ENCODE measurements at regions not wholly inside any gene's neighbourhood (a gene's known extent, or its start where the extent isn't known, plus 50 kb on each side); places are given as distances from the start of the nearest gene placed in this dataset.
"Not testable (repeated sequence)": the region's sequence is repeated elsewhere in the genome, so short reads cannot be mapped to it uniquely, and the experiment has no call there.

GRCh38 chr5:126055348-126055729 is 367.9 kb upstream of the GRAMD2B start:
- Histone ChIP-seq H3K27ac (ENCODE audit: low read length) (peak overlapping the region; percentile 22), H3K9me3 (ENCODE audit: control insufficient read depth, insufficient read depth, low read length) (no peaks in the 10 kb centered on the region)
- DNase-seq (ENCODE audit: low read depth, low spot score) = no peak

GRCh38 chr5:126056352-126056751 is 366.9 kb upstream of the GRAMD2B start:
- no peaks in the 10 kb centered on the region for H3K27me3 ChIP-seq (ENCODE audit: control insufficient read depth, insufficient read depth, low read length)
- H3K4me3 ChIP-seq (ENCODE audit: low read length) = no peak overlapping the region
- H3K27ac ChIP-seq (ENCODE audit: low read length) = peak overlapping the region; percentile 89
- WGBS (ENCODE audit: insufficient coverage, insufficient read length) = no CpG with 5 or more reads among the region's 1 CpG
- H3K4me1 ChIP-seq (ENCODE audit: control insufficient read depth, insufficient read depth, low read length) = peaks cover 2% of the 10 kb centered on the region; the same call in 1 of the 2 replicates
- no peak for DNase-seq (ENCODE audit: low read depth, low spot score)
- H3K36me3 ChIP-seq (ENCODE audit: control insufficient read depth, insufficient read depth, low read length) = no peaks in the 10 kb centered on the region
- H3K9me3 ChIP-seq (ENCODE audit: control insufficient read depth, insufficient read depth, low read length) = no peaks in the 10 kb centered on the region

More at GRCh38 chr5:126055348-126055729, 367.9 kb upstream of the GRAMD2B start:
- Histone ChIP-seq H3K27me3 (ENCODE audit: control insufficient read depth, insufficient read depth, low read length) (no peaks in the 10 kb centered on the region), H3K36me3 (ENCODE audit: control insufficient read depth, insufficient read depth, low read length) (no peaks in the 10 kb centered on the region), H3K4me3 (ENCODE audit: low read length) (no peak overlapping the region), H3K4me1 (ENCODE audit: control insufficient read depth, insufficient read depth, low read length) (peaks cover 2% of the 10 kb centered on the region; the same call in 1 of the 2 replicates)
- no CpG with 5 or more reads among the region's 2 CpGs for WGBS (ENCODE audit: insufficient coverage, insufficient read length)

GRCh38 chr5:126056851-126057622 is 366.2 kb upstream of the GRAMD2B start:
- H3K27ac ChIP-seq (ENCODE audit: low read length) = peak overlapping the region; percentile 89
- no peak overlapping the region for H3K4me3 ChIP-seq (ENCODE audit: low read length)
- H3K4me1 ChIP-seq (ENCODE audit: control insufficient read depth, insufficient read depth, low read length) = peaks cover 2% of the 10 kb centered on the region; the same call in 1 of the 2 replicates
- no peaks in the 10 kb centered on the region for H3K36me3 ChIP-seq (ENCODE audit: control insufficient read depth, insufficient read depth, low read length)
- no CpG with 5 or more reads among the region's 13 CpGs for WGBS (ENCODE audit: insufficient coverage, insufficient read length)
- no peaks in the 10 kb centered on the region for H3K27me3 ChIP-seq (ENCODE audit: control insufficient read depth, insufficient read depth, low read length)
- no peaks in the 10 kb centered on the region for H3K9me3 ChIP-seq (ENCODE audit: control insufficient read depth, insufficient read depth, low read length)
- DNase-seq (ENCODE audit: low read depth, low spot score) = peak; percentile 96

- H3K27ac ChIP-seq (ENCODE audit: low read length); H3K4me3 ChIP-seq (ENCODE audit: low read length); H3K9me3 ChIP-seq (ENCODE audit: control insufficient read depth, insufficient read depth, low read length); DNase-seq (ENCODE audit: low read depth, low spot score); H3K27me3 ChIP-seq (ENCODE audit: control insufficient read depth, insufficient read depth, low read length); H3K36me3 ChIP-seq (ENCODE audit: control insufficient read depth, insufficient read depth, low read length); H3K4me1 ChIP-seq (ENCODE audit: control insufficient read depth, insufficient read depth, low read length): not testable (repeated sequence)
- WGBS (ENCODE audit: insufficient coverage, insufficient read length) = no CpG with 5 or more reads among the region's 5 CpGs
Observed at GRCh38 chr5:126058392-126058791, 364.8 kb upstream of the GRAMD2B start.

- Histone ChIP-seq H3K27ac (ENCODE audit: low read length) (no peak overlapping the region), H3K36me3 (ENCODE audit: control insufficient read depth, insufficient read depth, low read length) (no peaks in the 10 kb centered on the region), H3K4me1 (ENCODE audit: control insufficient read depth, insufficient read depth, low read length) (no peaks in the 10 kb centered on the region), H3K4me3 (ENCODE audit: low read length) (no peak overlapping the region), H3K9me3 (ENCODE audit: control insufficient read depth, insufficient read depth, low read length) (no peaks in the 10 kb centered on the region), H3K27me3 (ENCODE audit: control insufficient read depth, insufficient read depth, low read length) (no peaks in the 10 kb centered on the region)
- DNase-seq (ENCODE audit: low read depth, low spot score) = no peak
- no CpG with 5 or more reads among the region's 1 CpG for WGBS (ENCODE audit: insufficient coverage, insufficient read length)
Observed at GRCh38 chr5:126062398-126063221, 360.6 kb upstream of the GRAMD2B start.

GRCh38 chr5:126065061-126065460 is 358.1 kb upstream of the GRAMD2B start:
- Histone ChIP-seq H3K4me3 (ENCODE audit: low read length) (no peak overlapping the region), H3K36me3 (ENCODE audit: control insufficient read depth, insufficient read depth, low read length) (no peaks in the 10 kb centered on the region), H3K27me3 (ENCODE audit: control insufficient read depth, insufficient read depth, low read length) (no peaks in the 10 kb centered on the region), H3K4me1 (ENCODE audit: control insufficient read depth, insufficient read depth, low read length) (no peaks in the 10 kb centered on the region), H3K9me3 (ENCODE audit: control insufficient read depth, insufficient read depth, low read length) (no peaks in the 10 kb centered on the region), H3K27ac (ENCODE audit: low read length) (no peak overlapping the region)
- no CpG with 5 or more reads among the region's 3 CpGs for WGBS (ENCODE audit: insufficient coverage, insufficient read length)
- no peak for DNase-seq (ENCODE audit: low read depth, low spot score)

- Histone ChIP-seq H3K27ac (ENCODE audit: low read length) (no peak overlapping the region), H3K4me1 (ENCODE audit: control insufficient read depth, insufficient read depth, low read length) (no peaks in the 10 kb centered on the region), H3K9me3 (ENCODE audit: control insufficient read depth, insufficient read depth, low read length) (no peaks in the 10 kb centered on the region), H3K36me3 (ENCODE audit: control insufficient read depth, insufficient read depth, low read length) (no peaks in the 10 kb centered on the region), H3K4me3 (ENCODE audit: low read length) (no peak overlapping the region), H3K27me3 (ENCODE audit: control insufficient read depth, insufficient read depth, low read length) (no peaks in the 10 kb centered on the region)
- WGBS (ENCODE audit: insufficient coverage, insufficient read length) = no CpG with 5 or more reads among the region's 4 CpGs
- DNase-seq (ENCODE audit: low read depth, low spot score) = no peak
Observed at GRCh38 chr5:126066836-126067235, 356.4 kb upstream of the GRAMD2B start.

- Histone ChIP-seq H3K27ac (ENCODE audit: low read length) (no peak overlapping the region), H3K27me3 (ENCODE audit: control insufficient read depth, insufficient read depth, low read length) (no peaks in the 10 kb centered on the region), H3K36me3 (ENCODE audit: control insufficient read depth, insufficient read depth, low read length) (no peaks in the 10 kb centered on the region), H3K4me3 (ENCODE audit: low read length) (no peak overlapping the region), H3K9me3 (ENCODE audit: control insufficient read depth, insufficient read depth, low read length) (no peaks in the 10 kb centered on the region), H3K4me1 (ENCODE audit: control insufficient read depth, insufficient read depth, low read length) (no peaks in the 10 kb centered on the region)
- no CpG with 5 or more reads among the region's 2 CpGs for WGBS (ENCODE audit: insufficient coverage, insufficient read length)
- DNase-seq (ENCODE audit: low read depth, low spot score) = no peak
Observed at GRCh38 chr5:126067404-126067803, 355.8 kb upstream of the GRAMD2B start.

- Histone ChIP-seq H3K36me3 (ENCODE audit: control insufficient read depth, insufficient read depth, low read length) (no peaks in the 10 kb centered on the region), H3K4me3 (ENCODE audit: low read length) (no peak overlapping the region), H3K9me3 (ENCODE audit: control insufficient read depth, insufficient read depth, low read length) (no peaks in the 10 kb centered on the region), H3K27me3 (ENCODE audit: control insufficient read depth, insufficient read depth, low read length) (no peaks in the 10 kb centered on the region), H3K27ac (ENCODE audit: low read length) (no peak overlapping the region), H3K4me1 (ENCODE audit: control insufficient read depth, insufficient read depth, low read length) (no peaks in the 10 kb centered on the region)
- WGBS (ENCODE audit: insufficient coverage, insufficient read length) = no CpG with 5 or more reads among the region's 3 CpGs
- DNase-seq (ENCODE audit: low read depth, low spot score) = no peak
Observed at GRCh38 chr5:126069329-126069728, 353.9 kb upstream of the GRAMD2B start.

GRCh38 chr5:126070481-126070880 is 352.7 kb upstream of the GRAMD2B start:
- Histone ChIP-seq H3K36me3 (ENCODE audit: control insufficient read depth, insufficient read depth, low read length) (no peaks in the 10 kb centered on the region), H3K9me3 (ENCODE audit: control insufficient read depth, insufficient read depth, low read length) (no peaks in the 10 kb centered on the region), H3K4me1 (ENCODE audit: control insufficient read depth, insufficient read depth, low read length) (no peaks in the 10 kb centered on the region), H3K4me3 (ENCODE audit: low read length) (no peak overlapping the region), H3K27ac (ENCODE audit: low read length) (no peak overlapping the region), H3K27me3 (ENCODE audit: control insufficient read depth, insufficient read depth, low read length) (no peaks in the 10 kb centered on the region)
- no peak for DNase-seq (ENCODE audit: low read depth, low spot score)
- WGBS (ENCODE audit: insufficient coverage, insufficient read length) = no CpG with 5 or more reads among the region's 2 CpGs
